B cell (primary cell): ENCODE measurements at regions not wholly inside any gene's neighbourhood (a gene's known extent, or its start where the extent isn't known, plus 50 kb on each side); places are given as distances from the start of the nearest gene placed in this dataset.

Experiments used
- ATAC-seq: fragments of 200-7000 bp; cut with Tn5 transposase; one replicate; pipeline ENCODE4 v1.10.0; 2021; ENCODE audit warnings: low read depth, mild to moderate bottlenecking, moderate number of reproducible peaks, moderate library complexity
- CTCF ChIA-PET: fragments of 350-600 bp; sonication (Branson Sonifier 250); formaldehyde crosslinking; loops from one replicate; lab custom pipeline; 2021; ENCODE audit warnings: antibody characterized with exemption, inconsistent platforms; lab: Charles Lee
- POLR2A ChIA-PET: fragments of 350-600 bp; sonication (Branson Sonifier 250); formaldehyde crosslinking; loops from one replicate; lab custom pipeline; 2021; ENCODE audit warnings: antibody characterized with exemption; lab: Charles Lee
- DNase-seq: peaks from one replicate; pipeline ENCODE4 v3.0.0; 2013
- H2AFZ ChIP-seq: 2 replicates; pipeline ENCODE4 v1.6.1; 2012; ENCODE audit warnings: mild to moderate bottlenecking, low read depth, low read length; ENCODE audit not compliant: insufficient read depth, poor library complexity, severe bottlenecking
- H3K27ac ChIP-seq, 2 donors: 1 replicate in 1 of 2; 2 replicates in 1 of 2; pipeline ENCODE4 v1.5.1; 2012 to 2013; ENCODE audit warnings: low read length in 2 of 2, mild to moderate bottlenecking in 2 of 2, moderate library complexity in 1 of 2
- H3K27me3 ChIP-seq, 4 experiments: fragments of 200-600 bp in 1 of 4; sonication (generic) in 1 of 4; replicated peaks in 1 of 4; 1 replicate in 2 of 4; 2 replicates in 2 of 4; pipeline versions ENCODE4 v1.6.1 to v1.7.0; 2013 to 2016; ENCODE audit warnings: low read length in 3 of 4, mild to moderate bottlenecking in 2 of 4, mixed read lengths in 1 of 4, moderate library complexity in 1 of 4; ENCODE audit not compliant: insufficient read depth in 4 of 4, control insufficient read depth in 3 of 4; ENCODE audit errors: control extremely low read depth in 1 of 4
- H3K36me3 ChIP-seq, 2 experiments: replicated peaks in 1 of 2; 1 replicate in 1 of 2; 2 replicates in 1 of 2; pipeline versions ENCODE4 v1.6.1 to v1.7.1; 2013; ENCODE audit warnings: low read length in 1 of 2; ENCODE audit not compliant: insufficient read depth in 2 of 2, control insufficient read depth in 1 of 2; ENCODE audit errors: control extremely low read depth in 1 of 2, extremely low read depth in 1 of 2
- H3K4me1 ChIP-seq, 2 donors: fragments of 200-600 bp in 1 of 2; sonication (generic) in 1 of 2; 1 replicate in 1 of 2; 2 replicates in 1 of 2; pipeline versions ENCODE4 v1.5.1 to v1.6.1; 2013 to 2017; ENCODE audit warnings: low read length in 2 of 2; ENCODE audit not compliant: control insufficient read depth in 2 of 2, insufficient read depth in 2 of 2
- H3K4me2 ChIP-seq: replicated peaks from 2 replicates; pipeline ENCODE3; 2012; ENCODE audit warnings: mild to moderate bottlenecking, low read depth, low read length; ENCODE audit not compliant: poor library complexity, severe bottlenecking
- H3K4me3 ChIP-seq, 5 experiments: fragments of 200-600 bp in 1 of 5; sonication (generic) in 1 of 5; 1 replicate in 3 of 5; 2 replicates in 2 of 5; pipeline versions ENCODE4 v1.5.1 to v1.7.0; 2011 to 2016; ENCODE audit warnings: low read length in 4 of 5, mild to moderate bottlenecking in 4 of 5, low read depth in 2 of 5, control low read depth in 1 of 5, moderate library complexity in 1 of 5; ENCODE audit not compliant: insufficient read depth in 1 of 5; ENCODE audit errors: control extremely low read depth in 1 of 5, extremely low read depth in 1 of 5
- H3K79me2 ChIP-seq: fragments of 200-600 bp; sonication (generic); one replicate; pipeline ENCODE4 v1.6.0; 2016; ENCODE audit warnings: low read length; ENCODE audit not compliant: control insufficient read depth, insufficient read depth
- H3K9ac ChIP-seq: fragments of 200-600 bp; sonication (generic); 2 replicates; pipeline ENCODE4 v1.6.1; 2017; ENCODE audit warnings: mild to moderate bottlenecking, low read length, moderate library complexity
- H3K9me3 ChIP-seq, 3 donors: one replicate each; pipeline versions ENCODE4 v1.6.1 to v1.7.1; 2013; ENCODE audit warnings: low read length in 2 of 3; ENCODE audit not compliant: control insufficient read depth in 2 of 3, insufficient read depth in 1 of 3; ENCODE audit errors: control extremely low read depth in 1 of 3
- H4K20me1 ChIP-seq: 2 replicates; pipeline ENCODE4 v1.6.0; 2012; ENCODE audit warnings: mild to moderate bottlenecking, low read length; ENCODE audit not compliant: insufficient read depth, control insufficient read depth, poor library complexity, severe bottlenecking
- H3K27ac Mint-ChIP-seq: one replicate; pipeline ENCODE4 v1.8.0; 2021; ENCODE audit warnings: mixed read lengths
- H3K27me3 Mint-ChIP-seq: one replicate; pipeline ENCODE4 v1.8.0; 2021; ENCODE audit warnings: mixed read lengths
- H3K4me1 Mint-ChIP-seq: one replicate; pipeline ENCODE4 v1.8.0; 2021; ENCODE audit warnings: mixed read lengths
- H3K4me3 Mint-ChIP-seq: one replicate; pipeline ENCODE4 v1.8.0; 2021; ENCODE audit warnings: mixed read lengths
- H3K9me3 Mint-ChIP-seq: one replicate; pipeline ENCODE4 v1.8.0; 2022; ENCODE audit warnings: mixed read lengths; ENCODE audit not compliant: insufficient read depth
- CTCF ChIP-seq: fragments of 200-600 bp; IDR thresholded peaks from one replicate; pipeline ENCODE4 v1.8.0; 2022; ENCODE audit warnings: antibody characterized with exemption, mild to moderate bottlenecking
- EZH2 ChIP-seq: IDR thresholded peaks from 2 replicates; pipeline ENCODE4 v1.6.1; 2012; ENCODE audit warnings: borderline replicate concordance, low read depth, mild to moderate bottlenecking, moderate library complexity, low read length; ENCODE audit not compliant: insufficient read depth, poor library complexity, severe bottlenecking
- WGBS: methylation state at CpG from one replicate; pipeline ENCODE4 v1.1.5; 2013; ENCODE audit warnings: missing lambda C conversion rate; ENCODE audit not compliant: insufficient coverage; 5-methylcytosine and 5-hydroxymethylcytosine counted together
- intact Hi-C: fragments of 100-400 bp; cut with micrococcal nuclease; formaldehyde crosslinking; loops from one replicate; pipeline ENCODE4 v1.10.0; 2022

GRCh38 chr6:99852031-99852430, 142.0 kb downstream of the MCHR2 start:
- no peaks in the 10 kb centered on the region for H3K79me2 ChIP-seq

GRCh38 chr6:99867026-99867425, 127.0 kb downstream of the MCHR2 start:
- peaks cover 27% of the 10 kb centered on the region for H3K27me3 Mint-ChIP-seq
- intact Hi-C loops, result no loop called here
- Histone ChIP-seq H3K9ac (no peak overlapping the region), H3K4me1 (peaks cover 0 to 3% of the 10 kb centered on the region in 2 donors), H3K4me2 (no peak overlapping the region), H2AFZ (no peak overlapping the region), H3K9me3 (no peaks in the 10 kb centered on the region), H3K4me3 (no peak overlapping the region), H3K36me3 (no peaks in the 10 kb centered on the region), H3K27me3 (peaks cover 0 to 16% (median 1%) of the 10 kb centered on the region in 4 experiments), H3K27ac (no peak overlapping the region), H4K20me1 (no peaks in the 10 kb centered on the region), H3K79me2 (no peaks in the 10 kb centered on the region)
- peaks cover 4% of the 10 kb centered on the region for H3K4me1 Mint-ChIP-seq
- no peak overlapping the region for H3K4me3 Mint-ChIP-seq
- H3K27ac Mint-ChIP-seq, result no peak overlapping the region
- ATAC-seq (no peak), DNase-seq (no peak)
- TF ChIP-seq EZH2 (no peak), CTCF (no peak)
- H3K9me3 Mint-ChIP-seq, result no peaks in the 10 kb centered on the region
- WGBS, result no CpG with 5 or more reads among the region's 3 CpGs
- CTCF ChIA-PET, result interaction anchor here (1.0 kb wide), 1 partner anchor 40 kb away, joined by 3 read pairs; no protein-coding TSS in a partner anchor
- POLR2A ChIA-PET, result no interaction called here

More at GRCh38 chr6:99852031-99852430, 142.0 kb downstream of the MCHR2 start:
- intact Hi-C loops, result no loop called here
- 88% methylated on average over 2 of the region's 3 CpGs for WGBS
- H2AFZ ChIP-seq, result no peak overlapping the region
- Mint-ChIP-seq H3K4me3 (no peak overlapping the region), H3K27me3 (peaks cover 20% of the 10 kb centered on the region), H3K9me3 (no peaks in the 10 kb centered on the region), H3K4me1 (no peaks in the 10 kb centered on the region), H3K27ac (no peak overlapping the region)
- no peak overlapping the region for H3K27ac ChIP-seq
- ChIA-PET CTCF (no interaction called here), POLR2A (no interaction called here)
- no peak overlapping the region for H3K9ac ChIP-seq
- TF ChIP-seq CTCF (no peak), EZH2 (no peak)
- no peaks in the 10 kb centered on the region for H3K27me3 ChIP-seq
- H3K4me2 ChIP-seq, result no peak overlapping the region
- H3K36me3 ChIP-seq, result no peaks in the 10 kb centered on the region
- ATAC-seq (no peak), DNase-seq (no peak)
- no peaks in the 10 kb centered on the region for H3K4me1 ChIP-seq
- no peaks in the 10 kb centered on the region for H3K9me3 ChIP-seq
- H3K4me3 ChIP-seq, result no peak overlapping the region
- H4K20me1 ChIP-seq, result no peaks in the 10 kb centered on the region
